ENCODE measurements at regions not wholly inside any gene's neighbourhood (a gene's known extent, or its start where the extent isn't known, plus 50 kb on each side); places are given as distances from the start of the nearest gene placed in this dataset.

DNA sequence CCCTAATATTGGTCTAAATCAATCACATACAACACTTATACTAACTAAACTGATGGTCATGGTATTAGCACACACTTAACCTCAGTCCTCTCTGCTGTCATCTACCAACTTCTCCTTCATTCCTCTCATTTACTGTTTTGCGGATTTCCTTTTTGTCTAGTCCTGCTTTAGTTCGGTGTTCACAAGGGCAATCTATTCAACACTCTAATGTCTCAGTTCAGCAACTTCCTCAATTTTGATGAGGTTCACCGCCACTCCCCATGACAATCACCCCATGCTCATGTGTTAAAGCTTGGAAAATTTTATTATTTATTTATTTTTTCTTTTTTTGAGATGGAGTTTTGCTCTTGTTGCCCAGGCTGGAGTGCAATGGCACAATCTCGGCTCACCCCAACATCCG lies 301.1 kb downstream of the PTPRC start:
- Histone ChIP-seq H3K27ac (replicated peaks; ENCODE audit: low read length) (no peak overlapping the region), H2BK15ac (ENCODE audit: low read length) (no peak overlapping the region), H3K9ac (ENCODE audit: low read depth, low read length, poor library complexity) (no peak overlapping the region), H4K91ac (ENCODE audit: low read depth, low read length, poor library complexity) (no peak overlapping the region), H2BK5ac (ENCODE audit: low read length) (no peak overlapping the region), H2AFZ (ENCODE audit: low read length) (no peak overlapping the region), H3K4me3 (ENCODE audit: low read length in 2 of 2) (no peak overlapping the region), H4K8ac (ENCODE audit: low read depth, low read length) (no peak overlapping the region), H3K27me3 (ENCODE audit: control insufficient read depth in 3 of 3, insufficient read depth in 3 of 3, low read depth in 1 of 3, low read length in 3 of 3) (no peaks in the 10 kb centered on the region), H3K4ac (ENCODE audit: low read length) (no peak overlapping the region), H3K23ac (ENCODE audit: low read depth, low read length, poor library complexity) (no peak overlapping the region), H3K9me3 (replicated peaks in 1 of 2; ENCODE audit: control insufficient read depth in 2 of 2, insufficient read depth in 1 of 2, low read depth in 1 of 2, low read length in 2 of 2) (no peaks in the 10 kb centered on the region), H3K79me1 (ENCODE audit: low read depth, low read length) (no peaks in the 10 kb centered on the region), H2AK5ac (ENCODE audit: low read depth, low read length) (no peak overlapping the region), H2BK120ac (ENCODE audit: low read depth, low read length) (no peak overlapping the region), H3K4me1 (ENCODE audit: control insufficient read depth in 2 of 2, insufficient read depth in 1 of 2, low read depth in 1 of 2, low read length in 2 of 2) (peaks cover 0 to 4% of the 10 kb centered on the region in 2 donors), H3K18ac (ENCODE audit: low read length) (no peak overlapping the region), H3K36me3 (replicated peaks in 1 of 2; ENCODE audit: control insufficient read depth in 2 of 2, insufficient read depth in 2 of 2, low read length in 2 of 2) (no peaks in the 10 kb centered on the region), H2BK12ac (ENCODE audit: low read length) (no peak overlapping the region), H3K14ac (ENCODE audit: low read length) (no peak overlapping the region), H3K4me2 (ENCODE audit: insufficient read depth, low read length, poor library complexity, severe bottlenecking) (no peak overlapping the region)
- no peak for DNase-seq (ENCODE audit: low spot score)
- WGBS, 2 donors (ENCODE audit: extremely low coverage in 2 of 2, insufficient read length in 2 of 2, insufficient replicate concordance in 1 of 2), result no CpG with 5 or more reads among the region's 5 CpGs

GRCh38 chr1:198942466-198942865 lies 303.6 kb downstream of the PTPRC start:
- H3K4me1 ChIP-seq (ENCODE audit: control insufficient read depth in 2 of 2, insufficient read depth in 1 of 2, low read depth in 1 of 2, low read length in 2 of 2), result no peaks in the 10 kb centered on the region

DNA sequence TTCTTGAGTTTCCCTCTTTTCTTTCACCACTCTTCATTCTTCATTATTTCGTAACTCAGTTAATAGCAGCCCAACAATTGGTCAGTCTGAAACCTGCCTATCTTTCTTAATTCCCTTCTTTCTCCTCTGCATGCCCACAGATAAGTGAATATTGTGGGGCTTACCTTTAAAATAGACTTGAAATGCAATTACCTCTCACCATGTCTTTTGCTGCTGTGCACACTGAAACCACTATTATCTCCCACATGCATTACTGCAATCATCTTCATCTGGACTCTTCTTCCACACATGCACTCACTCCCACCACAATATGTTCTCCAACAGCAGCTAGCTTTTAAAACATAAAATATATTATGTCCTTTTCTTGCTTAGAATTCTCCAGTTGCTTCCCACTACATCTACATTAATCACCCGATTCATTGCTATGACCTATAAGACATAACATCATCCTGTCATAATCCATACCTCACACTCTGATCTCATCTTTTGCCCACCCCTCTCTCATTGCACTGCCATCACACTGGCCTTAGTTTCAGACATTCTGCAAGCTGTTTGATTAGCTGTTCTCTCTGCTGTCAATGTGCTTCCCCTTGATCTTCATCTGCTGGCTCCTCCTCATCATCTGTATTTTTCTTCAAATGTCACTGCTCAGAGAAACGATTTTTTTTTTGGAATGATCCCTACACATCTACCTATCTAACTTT lies 304.8 kb downstream of the PTPRC start:
- no peaks in the 10 kb centered on the region for H3K79me1 ChIP-seq (ENCODE audit: low read depth, low read length)
- no peak overlapping the region for H2BK5ac ChIP-seq (ENCODE audit: low read length)
- no peak overlapping the region for H3K18ac ChIP-seq (ENCODE audit: low read length)

More at GRCh38 chr1:198942466-198942865, 303.6 kb downstream of the PTPRC start:
- H2AK5ac ChIP-seq (ENCODE audit: low read depth, low read length), result no peak overlapping the region
- H3K79me1 ChIP-seq (ENCODE audit: low read depth, low read length), result no peaks in the 10 kb centered on the region
- no peak overlapping the region for H3K27ac ChIP-seq (replicated peaks; ENCODE audit: low read length)
- no peak overlapping the region for H3K4me2 ChIP-seq (ENCODE audit: insufficient read depth, low read length, poor library complexity, severe bottlenecking)
- H4K91ac ChIP-seq (ENCODE audit: low read depth, low read length, poor library complexity), result no peak overlapping the region
- H3K27me3 ChIP-seq (ENCODE audit: control insufficient read depth in 3 of 3, insufficient read depth in 3 of 3, low read depth in 1 of 3, low read length in 3 of 3), result no peaks in the 10 kb centered on the region
- H2BK12ac ChIP-seq (ENCODE audit: low read length), result no peak overlapping the region
- H3K18ac ChIP-seq (ENCODE audit: low read length), result no peak overlapping the region
- no peak overlapping the region for H3K4me3 ChIP-seq (ENCODE audit: low read length in 2 of 2)
- no CpG with 5 or more reads among the region's 4 CpGs for WGBS, 2 donors (ENCODE audit: extremely low coverage in 2 of 2, insufficient read length in 2 of 2, insufficient replicate concordance in 1 of 2)
- no peak overlapping the region for H4K8ac ChIP-seq (ENCODE audit: low read depth, low read length)
- H2BK5ac ChIP-seq (ENCODE audit: low read length), result no peak overlapping the region
- no peak overlapping the region for H3K4ac ChIP-seq (ENCODE audit: low read length)
- no peak overlapping the region for H2AFZ ChIP-seq (ENCODE audit: low read length)
- H3K14ac ChIP-seq (ENCODE audit: low read length), result no peak overlapping the region
- H3K23ac ChIP-seq (ENCODE audit: low read depth, low read length, poor library complexity), result no peak overlapping the region
- H3K9ac ChIP-seq (ENCODE audit: low read depth, low read length, poor library complexity), result no peak overlapping the region
- no peak overlapping the region for H2BK120ac ChIP-seq (ENCODE audit: low read depth, low read length)
- H3K9me3 ChIP-seq (replicated peaks in 1 of 2; ENCODE audit: control insufficient read depth in 2 of 2, insufficient read depth in 1 of 2, low read depth in 1 of 2, low read length in 2 of 2), result no peaks in the 10 kb centered on the region
- H3K36me3 ChIP-seq (replicated peaks in 1 of 2; ENCODE audit: control insufficient read depth in 2 of 2, insufficient read depth in 2 of 2, low read length in 2 of 2), result no peaks in the 10 kb centered on the region
- no peak for DNase-seq (ENCODE audit: low spot score)
- no peak overlapping the region for H2BK15ac ChIP-seq (ENCODE audit: low read length)

GRCh38 chr1:198947456-198947855 lies 308.6 kb downstream of the PTPRC start:
- Histone ChIP-seq H3K4me3 (ENCODE audit: low read length in 2 of 2) (no peak overlapping the region), H3K36me3 (replicated peaks in 1 of 2; ENCODE audit: control insufficient read depth in 2 of 2, insufficient read depth in 2 of 2, low read length in 2 of 2) (no peaks in the 10 kb centered on the region), H3K4me1 (ENCODE audit: control insufficient read depth in 2 of 2, insufficient read depth in 1 of 2, low read depth in 1 of 2, low read length in 2 of 2) (no peaks in the 10 kb centered on the region), H3K23ac (ENCODE audit: low read depth, low read length, poor library complexity) (no peak overlapping the region), H2BK12ac (ENCODE audit: low read length) (no peak overlapping the region), H4K91ac (ENCODE audit: low read depth, low read length, poor library complexity) (no peak overlapping the region), H3K27me3 (ENCODE audit: control insufficient read depth in 3 of 3, insufficient read depth in 3 of 3, low read depth in 1 of 3, low read length in 3 of 3) (no peaks in the 10 kb centered on the region), H3K18ac (ENCODE audit: low read length) (no peak overlapping the region), H3K4ac (ENCODE audit: low read length) (no peak overlapping the region), H2BK5ac (ENCODE audit: low read length) (no peak overlapping the region), H3K4me2 (ENCODE audit: insufficient read depth, low read length, poor library complexity, severe bottlenecking) (no peak overlapping the region), H3K27ac (replicated peaks; ENCODE audit: low read length) (no peak overlapping the region), H3K9ac (ENCODE audit: low read depth, low read length, poor library complexity) (no peak overlapping the region), H4K8ac (ENCODE audit: low read depth, low read length) (no peak overlapping the region), H3K79me1 (ENCODE audit: low read depth, low read length) (no peaks in the 10 kb centered on the region), H3K9me3 (replicated peaks in 1 of 2; ENCODE audit: control insufficient read depth in 2 of 2, insufficient read depth in 1 of 2, low read depth in 1 of 2, low read length in 2 of 2) (no peaks in the 10 kb centered on the region), H2BK15ac (ENCODE audit: low read length) (no peak overlapping the region), H2AFZ (ENCODE audit: low read length) (no peak overlapping the region), H2AK5ac (ENCODE audit: low read depth, low read length) (no peak overlapping the region), H3K14ac (ENCODE audit: low read length) (no peak overlapping the region), H2BK120ac (ENCODE audit: low read depth, low read length) (no peak overlapping the region)
- WGBS, 2 donors (ENCODE audit: extremely low coverage in 2 of 2, insufficient read length in 2 of 2, insufficient replicate concordance in 1 of 2), result no CpG with 5 or more reads among the region's 1 CpG
- DNase-seq (ENCODE audit: low spot score), result no peak

More for the DNA sequence above, 304.8 kb downstream of the PTPRC start:
- Histone ChIP-seq H3K4ac (ENCODE audit: low read length) (no peak overlapping the region), H3K27ac (replicated peaks; ENCODE audit: low read length) (no peak overlapping the region), H3K9ac (ENCODE audit: low read depth, low read length, poor library complexity) (no peak overlapping the region), H4K91ac (ENCODE audit: low read depth, low read length, poor library complexity) (no peak overlapping the region), H3K9me3 (replicated peaks in 1 of 2; ENCODE audit: control insufficient read depth in 2 of 2, insufficient read depth in 1 of 2, low read depth in 1 of 2, low read length in 2 of 2) (no peaks in the 10 kb centered on the region), H2BK120ac (ENCODE audit: low read depth, low read length) (no peak overlapping the region), H3K27me3 (ENCODE audit: control insufficient read depth in 3 of 3, insufficient read depth in 3 of 3, low read depth in 1 of 3, low read length in 3 of 3) (no peaks in the 10 kb centered on the region), H2AK5ac (ENCODE audit: low read depth, low read length) (no peak overlapping the region), H3K36me3 (replicated peaks in 1 of 2; ENCODE audit: control insufficient read depth in 2 of 2, insufficient read depth in 2 of 2, low read length in 2 of 2) (no peaks in the 10 kb centered on the region), H2BK12ac (ENCODE audit: low read length) (no peak overlapping the region), H3K4me3 (ENCODE audit: low read length in 2 of 2) (no peak overlapping the region), H4K8ac (ENCODE audit: low read depth, low read length) (no peak overlapping the region), H3K23ac (ENCODE audit: low read depth, low read length, poor library complexity) (no peak overlapping the region), H2AFZ (ENCODE audit: low read length) (no peak overlapping the region), H3K4me1 (ENCODE audit: control insufficient read depth in 2 of 2, insufficient read depth in 1 of 2, low read depth in 1 of 2, low read length in 2 of 2) (no peaks in the 10 kb centered on the region), H3K14ac (ENCODE audit: low read length) (no peak overlapping the region), H2BK15ac (ENCODE audit: low read length) (no peak overlapping the region), H3K4me2 (ENCODE audit: insufficient read depth, low read length, poor library complexity, severe bottlenecking) (no peak overlapping the region)
- DNase-seq (ENCODE audit: low spot score), result no peak
- 100% methylated on average over 1 of the region's 3 CpGs; no CpG with 5 or more reads in 1 of the 2 donors for WGBS, 2 donors (ENCODE audit: extremely low coverage in 2 of 2, insufficient read length in 2 of 2, insufficient replicate concordance in 1 of 2)
